Endothelial cell (in vitro differentiated cells): ENCODE measurements at regions not wholly inside any gene's neighbourhood (a gene's known extent, or its start where the extent isn't known, plus 50 kb on each side); places are given as distances from the start of the nearest gene placed in this dataset.

Experiments used
- DNase-seq: peaks from one replicate; pipeline ENCODE4 v3.0.0; 2021; ENCODE audit warnings: low spot score
- H3K27ac Mint-ChIP-seq: one replicate; pipeline ENCODE4 v1.8.0; 2021; ENCODE audit warnings: mixed read lengths, inconsistent platforms; ENCODE audit not compliant: unreplicated experiment
- H3K27me3 Mint-ChIP-seq: one replicate; pipeline ENCODE4 v1.8.0; 2021; ENCODE audit warnings: mild to moderate bottlenecking, moderate library complexity, mixed read lengths, inconsistent platforms; ENCODE audit not compliant: unreplicated experiment
- H3K36me3 Mint-ChIP-seq: one replicate; pipeline ENCODE4 v1.8.0; 2021; ENCODE audit warnings: mild to moderate bottlenecking, low read depth, mixed read lengths, inconsistent platforms; ENCODE audit not compliant: unreplicated experiment
- H3K4me1 Mint-ChIP-seq: one replicate; pipeline ENCODE4 v1.8.0; 2021; ENCODE audit warnings: mild to moderate bottlenecking, mixed read lengths, inconsistent platforms; ENCODE audit not compliant: unreplicated experiment
- H3K4me3 Mint-ChIP-seq: one replicate; pipeline ENCODE4 v1.8.0; 2021; ENCODE audit warnings: mild to moderate bottlenecking, mixed read lengths, inconsistent platforms; ENCODE audit not compliant: unreplicated experiment
- H3K9me3 Mint-ChIP-seq: one replicate; pipeline ENCODE4 v1.8.0; 2021; ENCODE audit warnings: mixed read lengths, inconsistent platforms; ENCODE audit not compliant: unreplicated experiment
- TF ChIP-seq, protein P1 (sequence below): fragments of 200-600 bp; sonication (generic); IDR thresholded peaks from one replicate; pipeline ENCODE4 v1.5.0; 2021; ENCODE audit warnings: antibody characterized with exemption; ENCODE audit not compliant: unreplicated experiment

DNA sequence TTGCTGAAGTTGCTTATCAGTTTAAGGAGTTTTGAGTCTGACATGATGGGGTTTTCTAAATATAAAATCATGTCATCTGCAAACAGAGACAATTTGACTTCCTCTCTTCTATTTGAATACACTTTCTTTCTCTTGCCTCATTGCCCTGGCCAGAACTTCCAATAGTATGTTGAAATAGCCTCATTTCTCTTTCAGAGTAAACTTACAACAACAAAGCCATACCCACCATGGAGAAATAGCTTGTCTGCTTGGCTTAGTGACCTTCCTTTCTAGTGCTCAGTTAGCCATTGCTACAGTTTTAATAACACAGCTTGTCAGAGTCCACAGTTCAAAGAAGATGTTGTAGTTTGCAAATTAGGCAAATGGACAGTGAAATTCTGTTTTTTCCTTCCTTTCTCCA is 228.0 kb downstream of the ETAA1 start:
- H3K36me3 Mint-ChIP-seq = no peaks in the 10 kb centered on the region
- H3K27me3 Mint-ChIP-seq = no peaks in the 10 kb centered on the region
- peaks cover 30% of the 10 kb centered on the region for H3K4me1 Mint-ChIP-seq
- peak overlapping the region; percentile 95 for H3K27ac Mint-ChIP-seq
- H3K4me3 Mint-ChIP-seq = no peak overlapping the region
- no peaks in the 10 kb centered on the region for H3K9me3 Mint-ChIP-seq
- no peak for DNase-seq
- TF ChIP-seq, protein P1, sequence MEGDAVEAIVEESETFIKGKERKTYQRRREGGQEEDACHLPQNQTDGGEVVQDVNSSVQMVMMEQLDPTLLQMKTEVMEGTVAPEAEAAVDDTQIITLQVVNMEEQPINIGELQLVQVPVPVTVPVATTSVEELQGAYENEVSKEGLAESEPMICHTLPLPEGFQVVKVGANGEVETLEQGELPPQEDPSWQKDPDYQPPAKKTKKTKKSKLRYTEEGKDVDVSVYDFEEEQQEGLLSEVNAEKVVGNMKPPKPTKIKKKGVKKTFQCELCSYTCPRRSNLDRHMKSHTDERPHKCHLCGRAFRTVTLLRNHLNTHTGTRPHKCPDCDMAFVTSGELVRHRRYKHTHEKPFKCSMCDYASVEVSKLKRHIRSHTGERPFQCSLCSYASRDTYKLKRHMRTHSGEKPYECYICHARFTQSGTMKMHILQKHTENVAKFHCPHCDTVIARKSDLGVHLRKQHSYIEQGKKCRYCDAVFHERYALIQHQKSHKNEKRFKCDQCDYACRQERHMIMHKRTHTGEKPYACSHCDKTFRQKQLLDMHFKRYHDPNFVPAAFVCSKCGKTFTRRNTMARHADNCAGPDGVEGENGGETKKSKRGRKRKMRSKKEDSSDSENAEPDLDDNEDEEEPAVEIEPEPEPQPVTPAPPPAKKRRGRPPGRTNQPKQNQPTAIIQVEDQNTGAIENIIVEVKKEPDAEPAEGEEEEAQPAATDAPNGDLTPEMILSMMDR = no peak

DNA sequence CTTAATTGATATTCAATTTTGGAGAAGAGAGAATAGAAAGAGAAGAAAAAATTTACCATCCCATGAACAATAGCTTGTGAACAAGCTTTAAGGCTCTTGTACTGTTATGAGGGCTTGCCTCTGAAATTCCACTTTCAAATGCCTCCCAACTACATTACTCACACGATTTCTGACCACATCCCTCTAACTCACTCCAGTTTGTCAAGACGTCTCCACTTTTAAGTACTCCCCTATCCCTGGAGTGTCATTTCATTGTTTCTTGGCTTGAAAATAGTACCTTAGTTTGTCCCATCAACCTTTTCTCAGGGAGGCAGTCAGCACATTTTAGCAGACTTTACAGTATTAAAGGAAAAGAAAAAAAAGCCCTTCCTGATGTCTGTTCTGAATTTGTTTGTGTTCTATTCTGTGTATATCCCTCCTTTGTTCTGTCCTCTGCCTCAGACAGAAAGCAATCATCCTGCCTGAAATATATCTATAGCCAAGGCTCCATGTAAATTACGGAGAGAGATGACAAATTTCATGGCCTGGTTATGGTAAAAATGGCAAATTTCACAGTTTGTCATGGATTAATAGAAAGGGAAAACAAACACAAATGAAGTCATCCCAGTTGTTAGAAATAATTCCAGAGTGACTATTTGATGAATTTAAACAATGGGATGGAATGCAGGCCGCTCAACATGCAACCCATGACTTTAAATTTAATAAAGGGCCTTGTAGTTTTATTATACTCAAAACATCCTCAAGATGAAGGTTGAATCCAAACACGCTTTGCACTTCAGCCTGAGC is 228.8 kb downstream of the ETAA1 start:
- Mint-ChIP-seq H3K27me3 (no peaks in the 10 kb centered on the region), H3K36me3 (no peaks in the 10 kb centered on the region), H3K27ac (peak overlapping the region; percentile 95), H3K4me1 (peaks cover 30% of the 10 kb centered on the region), H3K9me3 (no peaks in the 10 kb centered on the region), H3K4me3 (no peak overlapping the region)
- DNase-seq = no peak
- TF ChIP-seq, protein P1 = no peak

DNA sequence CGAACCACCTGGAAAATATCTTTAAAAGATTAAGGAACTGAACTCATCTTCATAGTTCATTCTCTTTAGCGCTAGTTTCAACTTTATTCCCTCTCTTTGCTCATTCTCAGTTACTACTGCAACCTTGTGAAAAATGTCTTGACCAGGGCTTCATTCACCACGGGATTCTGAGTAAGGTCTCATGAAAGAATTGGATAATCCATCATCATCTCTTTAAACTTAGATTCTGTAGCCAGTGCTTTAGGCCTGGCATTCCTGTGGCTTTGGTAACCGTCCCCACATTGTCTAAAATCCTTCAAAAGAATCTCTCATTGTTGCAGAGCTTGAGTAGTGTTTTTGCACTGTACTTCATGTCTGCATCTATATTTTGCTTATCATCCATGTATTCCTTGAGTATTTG is 229.5 kb downstream of the ETAA1 start:
- no peak for DNase-seq
- H3K36me3 Mint-ChIP-seq = no peaks in the 10 kb centered on the region
- no peaks in the 10 kb centered on the region for H3K27me3 Mint-ChIP-seq
- H3K27ac Mint-ChIP-seq = peak overlapping the region; percentile 61
- no peaks in the 10 kb centered on the region for H3K9me3 Mint-ChIP-seq
- TF ChIP-seq, protein P1 = no peak
- H3K4me1 Mint-ChIP-seq = peaks cover 30% of the 10 kb centered on the region
- no peak overlapping the region for H3K4me3 Mint-ChIP-seq

DNA sequence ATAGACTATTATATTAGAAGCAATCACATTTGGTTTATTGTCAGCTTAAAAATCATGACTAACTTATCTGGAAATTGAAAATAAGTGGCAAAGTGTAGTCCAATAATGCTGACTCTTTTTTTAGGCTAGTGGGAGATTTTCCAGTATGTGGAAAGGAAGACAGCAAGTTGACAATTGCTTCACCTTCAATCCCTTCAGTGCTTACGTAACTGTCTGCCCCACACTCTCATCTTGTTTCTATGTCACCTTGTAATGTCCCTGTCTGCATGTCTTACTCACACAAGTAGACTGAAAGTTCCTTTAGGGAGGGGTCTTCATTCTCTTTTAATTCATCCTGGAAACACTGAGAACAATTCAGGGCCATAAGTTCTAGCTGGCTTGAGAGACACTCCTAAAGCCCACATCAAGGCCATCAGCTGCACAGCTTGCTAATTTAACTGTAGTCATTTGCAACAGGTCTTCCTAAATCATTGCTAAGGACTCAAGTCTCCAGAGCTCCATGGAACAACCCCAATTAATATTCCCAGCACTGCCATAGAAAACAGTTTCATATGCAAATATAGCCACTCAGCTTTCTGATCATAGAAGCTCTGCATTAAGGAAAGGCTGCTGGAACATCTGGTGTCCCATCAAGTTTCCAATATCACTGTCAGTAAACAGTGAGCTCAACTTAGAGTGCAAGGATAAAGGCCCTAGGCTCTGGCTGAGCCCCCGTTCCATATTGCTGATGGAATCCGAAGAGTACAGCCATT is 230.5 kb downstream of the ETAA1 start:
- Mint-ChIP-seq H3K9me3 (no peaks in the 10 kb centered on the region), H3K27me3 (no peaks in the 10 kb centered on the region), H3K36me3 (no peaks in the 10 kb centered on the region), H3K4me1 (peaks cover 30% of the 10 kb centered on the region), H3K27ac (no peak overlapping the region), H3K4me3 (no peak overlapping the region)
- TF ChIP-seq, protein P1 = no peak
- no peak for DNase-seq

DNA sequence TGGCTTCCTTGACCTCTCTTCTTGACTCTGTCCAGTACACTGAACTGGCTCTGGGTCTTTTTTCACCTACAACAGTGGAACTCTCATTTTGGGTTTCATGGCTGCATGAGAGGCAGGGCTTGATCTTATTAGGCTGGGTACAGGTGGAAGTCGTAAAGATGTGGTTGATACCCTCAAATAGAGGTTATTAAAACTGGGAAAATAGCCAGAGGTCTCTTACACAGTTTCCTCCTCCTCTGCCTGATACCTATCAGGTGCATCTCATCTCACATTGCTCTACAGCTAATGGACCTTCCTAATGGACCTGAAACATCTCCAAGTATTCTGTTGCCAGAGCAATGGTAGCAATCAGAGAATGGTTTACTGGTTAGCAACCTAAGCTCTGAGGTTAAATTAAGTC is 231.8 kb downstream of the ETAA1 start:
- Mint-ChIP-seq H3K36me3 (no peaks in the 10 kb centered on the region), H3K4me3 (no peak overlapping the region), H3K4me1 (peaks cover 30% of the 10 kb centered on the region), H3K27me3 (no peaks in the 10 kb centered on the region), H3K9me3 (no peaks in the 10 kb centered on the region), H3K27ac (no peak overlapping the region)
- TF ChIP-seq, protein P1 = no peak
- no peak for DNase-seq
